ENCODE measurements at regions not wholly inside any gene's neighbourhood (a gene's known extent, or its start where the extent isn't known, plus 50 kb on each side); places are given as distances from the start of the nearest gene placed in this dataset.

GRCh38 chr7:114830952-114831351, 90.9 kb upstream of the MDFIC start:
- no peaks in the 10 kb centered on the region for H3K79me2 ChIP-seq (ENCODE audit: control insufficient read depth, insufficient read depth, low read length)
- BruUV-seq (replicated peaks), result no TSS peak
- no peaks in the 10 kb centered on the region for H3K9me1 ChIP-seq (replicated peaks; ENCODE audit: control insufficient read depth, extremely low read depth, insufficient read depth, low read length)
- no peaks in the 10 kb centered on the region for H4K20me1 ChIP-seq (replicated peaks; ENCODE audit: control insufficient read depth, extremely low read depth, insufficient read depth, low read length)
- DNase-seq (ENCODE audit: low read depth, low spot score) (no peak), FAIRE-seq (no peak)
- H3K4me3 ChIP-seq (replicated peaks in 1 of 3; ENCODE audit: insufficient read depth in 1 of 3, low read depth in 1 of 3, low read length in 3 of 3), result no peak overlapping the region
- no peaks in the 10 kb centered on the region for H3K4me1 ChIP-seq (ENCODE audit: control insufficient read depth, extremely low read depth, insufficient read depth, low read length)
- no peak overlapping the region for H3K27ac ChIP-seq (ENCODE audit: insufficient read depth, low read depth, low read length)
- H3K4me2 ChIP-seq (ENCODE audit: insufficient read depth, low read length), result no peak overlapping the region
- no peaks in the 10 kb centered on the region for H3K27me3 ChIP-seq (ENCODE audit: control insufficient read depth in 2 of 2, insufficient read depth in 2 of 2, low read length in 2 of 2)
- H2AFZ ChIP-seq (ENCODE audit: low read depth, low read length), result no peak overlapping the region
- CTCF ChIA-PET, result no interaction called here
- TF ChIP-seq MYC (IDR thresholded peaks at IDR 0.05; ENCODE audit: low read depth, low read length) (no peak), CTCF (IDR thresholded peaks at IDR 0.05; ENCODE audit: extremely low read depth in 1 of 2, insufficient read depth in 1 of 2, low read depth in 1 of 2, low read length in 2 of 2) (no peak), MAX (IDR thresholded peaks at IDR 0.05; ENCODE audit: insufficient read depth, insufficient read length) (no peak), EZH2 (IDR thresholded peaks at IDR 0.05; ENCODE audit: borderline replicate concordance, low read depth, low read length, severe bottlenecking) (no peak), FOS (IDR thresholded peaks at IDR 0.05; ENCODE audit: borderline replicate concordance, insufficient read depth, low read length) (no peak), JUN (IDR thresholded peaks at IDR 0.05; ENCODE audit: borderline replicate concordance, insufficient read depth, insufficient read length, low read depth) (no peak), POLR2AphosphoS5 (IDR thresholded peaks at IDR 0.05; ENCODE audit: insufficient read depth, low read depth, low read length) (no peak), POLR2A (IDR thresholded peaks at IDR 0.05; ENCODE audit: low read depth, low read length) (no peak), GATA2 (IDR thresholded peaks at IDR 0.05; ENCODE audit: insufficient read depth, insufficient read length, low read depth, low read length) (no peak)
- no peaks in the 10 kb centered on the region for H3K9me3 ChIP-seq (replicated peaks; ENCODE audit: control insufficient read depth, insufficient read depth, low read length)
- dilution Hi-C loops (cut with MboI; ENCODE audit: extremely low pct_ligation_motif_present, low sequenced_read_pairs), result no loop called here
- intact Hi-C loops (cut with micrococcal nuclease), result no loop called here
- POLR2A ChIA-PET, result no interaction called here
- no peaks in the 10 kb centered on the region for H3K36me3 ChIP-seq (ENCODE audit: control insufficient read depth in 2 of 2, extremely low read depth in 1 of 2, insufficient read depth in 2 of 2, low read length in 2 of 2)
- H3K9ac ChIP-seq (replicated peaks; ENCODE audit: extremely low read depth, insufficient read depth, low read length), result no peak overlapping the region

All from endothelial cell of umbilical vein (primary cell).